ENCODE measurements at regions not wholly inside any gene's neighbourhood (a gene's known extent, or its start where the extent isn't known, plus 50 kb on each side); places are given as distances from the start of the nearest gene placed in this dataset.

DNA sequence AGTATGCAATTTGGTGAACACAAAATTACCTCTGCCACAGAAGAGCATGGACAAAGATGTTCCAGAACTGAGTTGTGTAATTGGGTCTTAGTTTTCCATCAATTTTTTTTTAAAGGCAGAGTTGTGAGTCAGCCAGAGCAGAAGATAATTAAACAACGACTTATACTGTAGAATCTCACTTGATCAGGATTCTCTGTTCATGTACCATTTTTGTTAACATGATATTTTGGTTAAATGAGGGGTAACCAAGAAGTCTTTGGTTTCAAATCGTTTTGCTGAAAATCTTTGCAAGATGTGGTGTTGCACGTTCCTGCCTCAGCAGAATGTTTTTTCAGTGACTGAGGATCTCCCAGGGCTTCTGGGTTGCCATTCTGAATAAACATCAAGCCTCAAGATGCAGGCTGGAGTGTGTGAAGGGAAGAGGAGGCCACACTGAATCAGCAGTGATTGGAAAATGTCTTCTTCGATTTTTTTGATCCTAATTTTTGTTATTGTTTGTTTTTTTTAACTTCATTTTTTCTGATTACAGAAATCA is 232.6 kb upstream of the IRX3 start:
- TF ChIP-seq, protein P1, sequence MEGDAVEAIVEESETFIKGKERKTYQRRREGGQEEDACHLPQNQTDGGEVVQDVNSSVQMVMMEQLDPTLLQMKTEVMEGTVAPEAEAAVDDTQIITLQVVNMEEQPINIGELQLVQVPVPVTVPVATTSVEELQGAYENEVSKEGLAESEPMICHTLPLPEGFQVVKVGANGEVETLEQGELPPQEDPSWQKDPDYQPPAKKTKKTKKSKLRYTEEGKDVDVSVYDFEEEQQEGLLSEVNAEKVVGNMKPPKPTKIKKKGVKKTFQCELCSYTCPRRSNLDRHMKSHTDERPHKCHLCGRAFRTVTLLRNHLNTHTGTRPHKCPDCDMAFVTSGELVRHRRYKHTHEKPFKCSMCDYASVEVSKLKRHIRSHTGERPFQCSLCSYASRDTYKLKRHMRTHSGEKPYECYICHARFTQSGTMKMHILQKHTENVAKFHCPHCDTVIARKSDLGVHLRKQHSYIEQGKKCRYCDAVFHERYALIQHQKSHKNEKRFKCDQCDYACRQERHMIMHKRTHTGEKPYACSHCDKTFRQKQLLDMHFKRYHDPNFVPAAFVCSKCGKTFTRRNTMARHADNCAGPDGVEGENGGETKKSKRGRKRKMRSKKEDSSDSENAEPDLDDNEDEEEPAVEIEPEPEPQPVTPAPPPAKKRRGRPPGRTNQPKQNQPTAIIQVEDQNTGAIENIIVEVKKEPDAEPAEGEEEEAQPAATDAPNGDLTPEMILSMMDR (conservative IDR thresholded peaks at IDR 0.05; ENCODE audit: low read depth, low read length): no peak
- Histone ChIP-seq H3K4me3 (IDR thresholded peaks at IDR 0.05; ENCODE audit: insufficient read depth, low read depth, low read length) (no peak overlapping the region), H4K20me1 (ENCODE audit: insufficient read depth) (no peaks in the 10 kb centered on the region), H2AFZ (ENCODE audit: low read depth) (no peak overlapping the region), H3K4me1 (ENCODE audit: low read depth, poor library complexity, severe bottlenecking) (no peaks in the 10 kb centered on the region), H3K4me2 (no peak overlapping the region), H3K9ac (no peak overlapping the region), H3K27ac (no peak overlapping the region), H3K36me3 (ENCODE audit: insufficient read depth) (no peaks in the 10 kb centered on the region), H3K79me2 (ENCODE audit: insufficient read depth, low read depth) (no peaks in the 10 kb centered on the region), H3K27me3 (ENCODE audit: insufficient read depth, low read depth) (no peaks in the 10 kb centered on the region)

DNA sequence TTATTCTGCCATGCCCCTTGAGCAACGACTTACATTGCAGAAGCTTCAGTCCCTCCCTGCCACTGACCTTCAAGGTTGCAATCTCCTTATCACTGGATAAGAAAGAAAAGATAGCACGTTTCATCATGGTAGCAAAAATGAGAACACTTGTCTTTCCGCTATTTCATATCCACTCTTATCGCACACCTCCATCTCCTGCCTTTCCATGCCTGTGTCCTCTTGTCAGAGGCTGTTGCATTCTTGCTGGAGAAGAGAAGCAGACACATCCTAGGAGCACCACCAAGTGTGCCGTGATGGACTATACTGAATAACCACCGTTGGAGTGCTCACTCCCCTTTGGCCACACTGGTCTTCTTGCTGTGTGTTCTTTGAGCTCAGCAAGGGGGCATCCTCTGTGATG is 230.6 kb upstream of the IRX3 start:
- no peak overlapping the region for H3K4me3 ChIP-seq (IDR thresholded peaks at IDR 0.05; ENCODE audit: insufficient read depth, low read depth, low read length)
- no peak overlapping the region for H3K4me2 ChIP-seq
- H3K9ac ChIP-seq: no peak overlapping the region
- no peak overlapping the region for H3K27ac ChIP-seq
- H3K4me1 ChIP-seq (ENCODE audit: low read depth, poor library complexity, severe bottlenecking): no peaks in the 10 kb centered on the region
- H2AFZ ChIP-seq (ENCODE audit: low read depth): no peak overlapping the region
- TF ChIP-seq, protein P1 (conservative IDR thresholded peaks at IDR 0.05; ENCODE audit: low read depth, low read length): no peak
- H4K20me1 ChIP-seq (ENCODE audit: insufficient read depth): no peaks in the 10 kb centered on the region
- no peaks in the 10 kb centered on the region for H3K27me3 ChIP-seq (ENCODE audit: insufficient read depth, low read depth)
- no peaks in the 10 kb centered on the region for H3K79me2 ChIP-seq (ENCODE audit: insufficient read depth, low read depth)
- H3K36me3 ChIP-seq (ENCODE audit: insufficient read depth): no peaks in the 10 kb centered on the region

DNA sequence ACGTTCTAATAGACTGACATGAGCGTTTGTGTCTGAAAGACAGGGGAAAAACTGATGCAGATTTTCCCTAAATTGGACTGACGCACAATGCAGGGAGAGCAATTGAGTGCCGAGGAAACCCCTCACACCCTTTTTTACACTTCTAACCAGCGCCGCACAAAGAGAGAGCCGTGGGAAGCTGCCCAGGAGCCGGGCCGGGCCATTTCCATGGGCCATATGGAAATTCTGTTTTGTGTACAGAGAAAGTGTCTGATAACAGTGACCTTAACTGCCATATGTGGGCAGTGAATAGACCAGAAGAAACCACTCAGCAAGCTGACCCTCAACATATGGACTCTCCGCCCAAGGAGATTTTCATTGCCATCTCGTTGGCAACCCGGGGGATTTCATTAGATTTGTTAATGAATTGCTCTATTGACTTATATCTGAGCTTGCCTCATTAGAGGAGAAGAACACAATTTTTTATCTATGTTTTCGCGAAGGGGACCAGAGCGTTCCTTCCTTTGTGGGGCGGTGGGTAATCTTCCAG is 225.9 kb upstream of the IRX3 start:
- TF ChIP-seq, protein P1 (conservative IDR thresholded peaks at IDR 0.05; ENCODE audit: low read depth, low read length): no peak
- no peaks in the 10 kb centered on the region for H3K79me2 ChIP-seq (ENCODE audit: insufficient read depth, low read depth)

DNA sequence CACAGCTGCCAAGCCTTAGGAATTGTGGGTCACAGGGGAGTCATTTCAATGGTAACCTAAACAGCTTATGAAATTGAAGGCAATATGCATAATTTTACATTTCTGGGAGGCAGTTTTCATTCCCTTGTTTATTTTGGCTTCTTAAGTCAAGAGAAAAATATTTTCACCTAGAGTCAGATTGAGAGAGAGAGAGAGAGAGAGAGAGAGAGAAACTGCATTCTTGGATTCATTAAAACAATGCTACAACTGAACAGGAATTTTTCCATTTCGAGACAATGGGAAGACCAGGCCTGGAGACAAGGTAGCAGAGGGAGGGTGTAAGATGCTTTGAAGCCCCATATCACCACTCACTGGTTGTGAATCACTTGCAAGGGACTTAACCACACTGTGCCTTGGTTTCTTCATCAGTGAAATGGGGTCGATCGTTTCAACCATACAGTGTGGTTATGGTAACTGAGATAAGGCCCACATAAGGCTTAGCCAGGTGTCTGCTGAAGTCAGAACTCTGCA is 224.7 kb upstream of the IRX3 start:
- Histone ChIP-seq H3K4me1 (ENCODE audit: low read depth, poor library complexity, severe bottlenecking) (no peaks in the 10 kb centered on the region), H4K20me1 (ENCODE audit: insufficient read depth) (no peaks in the 10 kb centered on the region), H3K36me3 (ENCODE audit: insufficient read depth) (no peaks in the 10 kb centered on the region), H3K27me3 (ENCODE audit: insufficient read depth, low read depth) (no peaks in the 10 kb centered on the region), H3K27ac (no peak overlapping the region), H3K4me2 (no peak overlapping the region), H2AFZ (ENCODE audit: low read depth) (no peak overlapping the region), H3K79me2 (ENCODE audit: insufficient read depth, low read depth) (no peaks in the 10 kb centered on the region), H3K4me3 (IDR thresholded peaks at IDR 0.05; ENCODE audit: insufficient read depth, low read depth, low read length) (no peak overlapping the region), H3K9ac (no peak overlapping the region)
- TF ChIP-seq, protein P1 (conservative IDR thresholded peaks at IDR 0.05; ENCODE audit: low read depth, low read length): no peak

More for the DNA sequence above, 225.9 kb upstream of the IRX3 start:
- no peak overlapping the region for H3K4me3 ChIP-seq (IDR thresholded peaks at IDR 0.05; ENCODE audit: insufficient read depth, low read depth, low read length)
- no peaks in the 10 kb centered on the region for H3K27me3 ChIP-seq (ENCODE audit: insufficient read depth, low read depth)
- H4K20me1 ChIP-seq (ENCODE audit: insufficient read depth): no peaks in the 10 kb centered on the region
- no peak overlapping the region for H3K9ac ChIP-seq
- no peak overlapping the region for H2AFZ ChIP-seq (ENCODE audit: low read depth)
- no peak overlapping the region for H3K27ac ChIP-seq
- no peaks in the 10 kb centered on the region for H3K36me3 ChIP-seq (ENCODE audit: insufficient read depth)
- H3K4me1 ChIP-seq (ENCODE audit: low read depth, poor library complexity, severe bottlenecking): no peaks in the 10 kb centered on the region
- H3K4me2 ChIP-seq: no peak overlapping the region
